KMS-11 (cell line): ENCODE measurements at regions not wholly inside any gene's neighbourhood (a gene's known extent, or its start where the extent isn't known, plus 50 kb on each side); places are given as distances from the start of the nearest gene placed in this dataset.

ENCODE experiments used
- H2AFZ ChIP-seq: fragments of 200-600 bp; sonication (generic); 2 replicates; pipeline ENCODE4 v1.6.1; 2016; ENCODE audit warnings: antibody characterized with exemption, mixed run types, low read depth
- H3K27ac ChIP-seq: fragments of 200-600 bp; sonication (generic); 2 replicates; pipeline ENCODE4 v1.6.1; 2016; ENCODE audit warnings: mild to moderate bottlenecking, mixed run types
- H3K27me3 ChIP-seq: fragments of 200-600 bp; sonication (generic); 2 replicates; pipeline ENCODE4 v1.6.1; 2017; ENCODE audit warnings: mild to moderate bottlenecking, low read depth, mixed run types, moderate library complexity; ENCODE audit not compliant: insufficient read depth
- H3K36me3 ChIP-seq: fragments of 200-600 bp; sonication (generic); 2 replicates; pipeline ENCODE4 v1.6.1; 2017; ENCODE audit warnings: mild to moderate bottlenecking, mixed run types; ENCODE audit not compliant: insufficient read depth
- H3K4me1 ChIP-seq: fragments of 200-600 bp; sonication (generic); 2 replicates; pipeline ENCODE4 v1.6.1; 2016; ENCODE audit warnings: mild to moderate bottlenecking, low read depth, mixed run types; ENCODE audit not compliant: poor library complexity, severe bottlenecking
- H3K4me2 ChIP-seq: fragments of 200-600 bp; sonication (generic); 2 replicates; pipeline ENCODE4 v1.7.0; 2016; ENCODE audit warnings: mild to moderate bottlenecking, mixed run types
- H3K4me3 ChIP-seq: fragments of 200-600 bp; sonication (generic); IDR thresholded peaks from 2 replicates; pipeline ENCODE4 v1.6.1; 2017; ENCODE audit warnings: low read depth, low read length, mixed read lengths; ENCODE audit not compliant: insufficient read depth
- H3K79me2 ChIP-seq: fragments of 200-600 bp; sonication (generic); 2 replicates; pipeline ENCODE4 v1.6.1; 2016; ENCODE audit warnings: low read depth, mixed run types; ENCODE audit not compliant: insufficient read depth
- H3K9ac ChIP-seq: fragments of 200-600 bp; sonication (generic); 2 replicates; pipeline ENCODE4 v1.6.1; 2016; ENCODE audit warnings: mild to moderate bottlenecking, mixed run types
- H4K20me1 ChIP-seq: fragments of 200-600 bp; sonication (generic); 2 replicates; pipeline ENCODE4 v1.6.1; 2016; ENCODE audit warnings: mild to moderate bottlenecking, mixed run types; ENCODE audit not compliant: insufficient read depth
- CTCF ChIP-seq: fragments of 200-600 bp; sonication (generic); conservative IDR thresholded peaks from 2 replicates; pipeline ENCODE4 v1.6.1; 2017; ENCODE audit warnings: low read depth, mild to moderate bottlenecking, antibody characterized with exemption, low read length, moderate library complexity, mixed read lengths

GRCh38 chr10:3524086-3524960 is 260.7 kb downstream of the KLF6 start:
- TF ChIP-seq CTCF, result no peak
- no peak overlapping the region for H3K9ac ChIP-seq
- no peak overlapping the region for H3K4me2 ChIP-seq
- no peaks in the 10 kb centered on the region for H3K4me1 ChIP-seq
- no peaks in the 10 kb centered on the region for H4K20me1 ChIP-seq
- no peaks in the 10 kb centered on the region for H3K36me3 ChIP-seq
- H3K27ac ChIP-seq, result no peak overlapping the region
- H3K79me2 ChIP-seq, result no peaks in the 10 kb centered on the region
- no peak overlapping the region for H2AFZ ChIP-seq
- no peaks in the 10 kb centered on the region for H3K27me3 ChIP-seq
- no peak overlapping the region for H3K4me3 ChIP-seq

DNA sequence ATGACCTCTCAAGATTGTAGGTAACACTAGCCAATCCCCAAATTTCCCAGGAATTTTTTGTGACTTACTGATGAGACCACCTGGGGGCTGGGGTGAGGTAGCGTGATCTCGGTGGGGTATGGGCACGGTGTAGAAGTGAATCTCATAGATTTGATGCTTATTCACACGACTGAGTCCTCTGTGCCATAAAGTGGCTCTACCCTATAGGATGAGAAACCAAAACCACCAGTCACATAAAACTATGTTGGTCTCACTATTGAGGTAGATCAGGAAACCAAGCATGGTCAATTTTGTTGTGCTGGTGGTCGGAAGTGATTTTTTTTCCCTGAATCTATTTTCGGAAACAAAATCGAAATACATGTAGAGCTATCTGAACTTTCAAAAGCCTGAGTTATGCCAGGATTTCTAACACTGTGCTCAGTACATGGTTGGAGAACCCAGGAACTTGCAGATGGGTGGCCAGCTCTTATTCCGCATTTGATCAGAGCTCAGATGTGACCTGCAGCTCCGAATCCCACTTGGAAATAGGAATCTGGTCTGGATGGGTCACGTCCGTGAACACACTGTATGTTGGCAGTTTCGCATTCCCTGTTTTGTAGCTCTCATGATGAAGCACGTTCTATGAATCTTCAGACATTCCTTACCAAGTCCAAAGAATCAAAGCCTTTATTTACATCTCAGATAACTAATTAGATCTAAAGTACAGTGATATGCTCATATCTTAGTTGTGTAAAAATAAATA is 261.5 kb downstream of the KLF6 start:
- H4K20me1 ChIP-seq, result no peaks in the 10 kb centered on the region
- no peak overlapping the region for H2AFZ ChIP-seq
- no peaks in the 10 kb centered on the region for H3K36me3 ChIP-seq
- H3K27ac ChIP-seq, result no peak overlapping the region
- no peaks in the 10 kb centered on the region for H3K79me2 ChIP-seq
- no peak for TF ChIP-seq CTCF
- H3K4me2 ChIP-seq, result no peak overlapping the region
- H3K27me3 ChIP-seq, result no peaks in the 10 kb centered on the region
- H3K9ac ChIP-seq, result no peak overlapping the region
- no peak overlapping the region for H3K4me3 ChIP-seq
- H3K4me1 ChIP-seq, result no peaks in the 10 kb centered on the region

DNA sequence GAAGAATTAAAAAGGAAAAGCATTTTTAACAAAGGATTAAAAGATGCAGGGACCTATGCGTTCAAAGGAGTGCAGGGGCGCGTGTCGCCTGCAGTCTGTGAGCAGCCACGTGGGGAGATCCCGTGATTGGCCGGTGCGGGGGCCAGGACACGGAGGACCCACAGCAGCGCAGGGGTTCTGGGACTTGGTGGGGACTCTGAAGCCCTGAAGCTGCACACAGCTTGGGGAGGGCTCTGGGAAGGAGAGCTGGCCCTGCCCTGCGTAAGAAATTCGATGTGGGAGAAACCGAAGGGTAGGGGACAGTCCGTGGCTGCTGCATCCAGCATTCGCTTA is 268.1 kb downstream of the KLF6 start:
- no peaks in the 10 kb centered on the region for H3K36me3 ChIP-seq
- no peaks in the 10 kb centered on the region for H4K20me1 ChIP-seq

DNA sequence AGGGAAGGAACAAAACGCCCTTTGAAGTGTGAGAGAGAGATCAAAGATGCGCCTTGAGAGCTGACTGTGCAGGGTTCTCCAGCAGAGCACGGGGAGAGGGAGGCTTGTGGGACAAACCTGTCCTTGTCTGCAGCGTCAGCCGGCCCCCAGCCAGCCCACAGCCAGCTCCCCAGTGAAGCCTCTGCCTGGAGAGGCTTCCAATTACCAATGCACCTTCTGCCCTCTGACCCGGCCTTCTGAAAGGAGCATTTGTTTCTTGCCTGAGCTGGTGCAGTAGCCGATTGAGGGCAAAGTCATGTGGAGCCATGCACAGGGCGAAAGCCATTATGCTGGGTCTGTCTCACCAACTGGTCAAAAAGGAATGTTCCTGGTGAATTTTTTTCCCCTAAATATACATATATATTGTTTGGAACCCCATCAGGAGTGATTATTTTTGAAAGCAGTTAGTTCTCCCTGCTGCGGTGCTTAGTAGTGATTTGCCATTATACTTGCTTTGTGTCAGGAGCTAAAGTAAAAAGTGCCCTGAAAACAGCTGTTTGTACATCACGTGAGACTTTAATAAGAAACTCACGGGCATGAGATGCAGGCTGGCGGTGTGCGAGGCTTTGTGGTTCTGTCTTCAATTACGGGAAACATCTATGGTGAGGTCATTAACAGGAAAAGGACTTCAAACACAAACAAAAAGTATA is 268.6 kb downstream of the KLF6 start:
- H3K9ac ChIP-seq, result no peak overlapping the region
- no peak overlapping the region for H2AFZ ChIP-seq
- H4K20me1 ChIP-seq, result no peaks in the 10 kb centered on the region
- no peak overlapping the region for H3K27ac ChIP-seq
- H3K79me2 ChIP-seq, result no peaks in the 10 kb centered on the region
- H3K4me1 ChIP-seq, result no peaks in the 10 kb centered on the region
- H3K4me3 ChIP-seq, result no peak overlapping the region
- H3K27me3 ChIP-seq, result no peaks in the 10 kb centered on the region
- no peak overlapping the region for H3K4me2 ChIP-seq
- H3K36me3 ChIP-seq, result no peaks in the 10 kb centered on the region
- no peak for TF ChIP-seq CTCF

More for the DNA sequence above, 268.1 kb downstream of the KLF6 start:
- no peaks in the 10 kb centered on the region for H3K27me3 ChIP-seq
- no peaks in the 10 kb centered on the region for H3K79me2 ChIP-seq
- H3K4me1 ChIP-seq, result no peaks in the 10 kb centered on the region
- no peak overlapping the region for H3K27ac ChIP-seq
- no peak overlapping the region for H2AFZ ChIP-seq
- no peak overlapping the region for H3K4me2 ChIP-seq
- H3K4me3 ChIP-seq, result no peak overlapping the region
- TF ChIP-seq CTCF, result no peak
- H3K9ac ChIP-seq, result no peak overlapping the region
